T-helper 1 cell (primary cell): ENCODE measurements at regions not wholly inside any gene's neighbourhood (a gene's known extent, or its start where the extent isn't known, plus 50 kb on each side); places are given as distances from the start of the nearest gene placed in this dataset.

Experiments
- DNase-seq, 5 donors: peaks; one replicate each; pipeline ENCODE4 v3.0.0-alpha.2; 2012 to 2020

GRCh38 chr2:129297430-129297829, 682.0 kb upstream of the RAB6C start:
- DNase-seq, result no peak

- DNase-seq, result no peak
These were observed 680.1 kb upstream of the RAB6C start for GRCh38 chr2:129299338-129299737.

GRCh38 chr2:129299756-129300155, 679.7 kb upstream of the RAB6C start:
- DNase-seq, result no peak

- no peak for DNase-seq
These were observed 679.0 kb upstream of the RAB6C start for GRCh38 chr2:129300456-129300855.

- DNase-seq, result no peak
These were observed 678.0 kb upstream of the RAB6C start for GRCh38 chr2:129301431-129301913.

DNA sequence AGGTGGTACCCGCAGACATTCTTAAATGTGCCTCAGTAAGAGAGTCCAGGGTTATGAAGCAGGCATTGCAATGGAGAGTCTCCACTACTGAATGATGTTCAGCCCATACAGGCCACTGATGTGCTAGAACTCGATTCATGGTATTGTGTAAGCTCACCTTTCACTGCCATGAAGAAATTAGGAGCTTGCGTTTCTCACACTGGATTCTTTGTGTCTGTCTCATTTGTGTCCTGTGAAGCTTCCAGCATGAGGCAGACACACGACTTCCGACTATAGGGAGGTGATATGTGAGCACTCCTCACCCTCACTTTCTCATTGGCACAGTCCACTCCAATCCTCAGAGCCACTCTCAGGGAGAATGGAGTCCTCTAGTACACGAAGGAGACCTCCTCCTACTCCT, 677.4 kb upstream of the RAB6C start:
- no peak for DNase-seq

GRCh38 chr2:129302561-129303183, 676.8 kb upstream of the RAB6C start:
- no peak for DNase-seq

- DNase-seq, result no peak
These were observed 665.3 kb upstream of the RAB6C start for GRCh38 chr2:129314120-129314519.

DNA sequence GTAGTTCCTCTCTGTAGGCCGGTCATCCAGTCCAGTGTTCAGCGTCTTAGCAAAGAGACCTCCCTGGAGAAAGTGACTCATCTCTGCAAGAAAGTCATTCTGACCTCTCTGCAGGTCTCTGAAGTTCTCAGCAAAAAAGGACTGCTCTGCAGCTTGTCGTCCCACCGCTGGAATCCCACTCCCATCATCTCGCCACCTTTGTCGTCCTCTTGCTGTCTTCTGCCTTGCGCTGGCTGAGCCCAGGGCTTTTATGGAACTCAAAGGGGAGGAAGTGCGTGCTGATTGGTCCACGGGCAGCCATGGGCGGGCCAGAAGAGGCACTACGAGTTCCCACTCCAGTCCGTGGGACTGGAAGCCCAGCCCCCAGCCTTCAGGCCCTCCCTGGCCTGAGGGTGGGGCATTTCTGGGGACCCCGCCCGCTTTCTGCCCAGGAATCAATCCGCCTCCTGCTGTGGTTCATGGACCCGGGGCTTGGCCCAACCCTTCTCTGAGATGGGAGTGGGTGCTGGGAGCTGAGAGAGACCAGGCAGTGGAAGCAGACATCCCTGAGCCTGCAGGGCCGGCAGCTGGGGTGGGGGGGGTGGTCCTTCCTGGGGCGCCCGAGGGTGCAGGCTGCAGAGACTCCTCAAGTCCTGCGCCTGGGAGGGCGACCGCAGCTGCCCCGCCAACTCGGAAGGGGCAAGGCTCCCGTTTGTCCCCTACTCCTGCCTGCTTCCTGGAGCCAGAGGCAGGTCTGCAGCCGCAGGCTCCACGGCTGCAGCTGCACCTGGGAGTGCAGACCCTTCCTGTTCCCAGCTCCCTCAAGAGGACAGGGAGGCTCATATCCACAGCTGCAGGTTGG, 660.7 kb upstream of the RAB6C start:
- no peak for DNase-seq

DNA sequence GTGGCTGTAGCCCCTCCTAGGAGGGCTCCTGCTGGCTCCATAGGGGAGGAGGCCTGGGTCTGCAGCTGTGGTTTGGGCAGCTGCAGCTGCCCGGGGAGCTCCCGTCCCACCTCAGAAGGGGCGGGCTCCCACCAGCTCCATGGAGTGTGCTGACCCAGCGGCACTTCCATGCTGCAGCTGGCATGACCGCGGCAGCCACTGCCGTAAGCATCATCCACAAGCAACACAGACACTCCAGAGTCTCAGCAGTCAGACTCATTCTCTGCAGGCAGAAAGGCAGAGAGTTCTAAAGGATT, 660.1 kb upstream of the RAB6C start:
- no peak for DNase-seq

DNA sequence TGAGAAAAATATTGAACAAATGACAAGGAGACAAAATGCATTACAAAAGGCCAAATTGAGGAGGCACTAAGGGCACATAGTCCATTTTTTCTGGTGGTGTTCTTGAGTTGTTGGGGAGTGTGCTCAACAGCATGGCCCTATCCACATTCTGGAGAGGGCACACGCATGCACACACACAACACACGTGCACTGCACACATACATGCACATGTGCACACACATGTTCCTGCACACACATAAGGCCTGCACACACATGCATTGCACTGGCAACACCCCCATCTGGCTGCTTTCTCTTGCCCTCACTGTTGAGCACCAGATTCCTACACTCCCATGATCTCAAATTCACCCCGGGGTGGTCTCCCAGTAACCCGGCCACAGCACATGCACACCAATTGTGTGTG, 659.2 kb upstream of the RAB6C start:
- no peak for DNase-seq

- DNase-seq, result no peak
These were observed 655.1 kb upstream of the RAB6C start for GRCh38 chr2:129324349-129324748.

- DNase-seq, result no peak
These were observed 654.3 kb upstream of the RAB6C start for GRCh38 chr2:129325151-129325550.

GRCh38 chr2:129329574-129329973, 649.9 kb upstream of the RAB6C start:
- DNase-seq, result no peak

- no peak for DNase-seq
These were observed 649.0 kb upstream of the RAB6C start for GRCh38 chr2:129330504-129330903.

GRCh38 chr2:129331638-129332037, 647.8 kb upstream of the RAB6C start:
- no peak for DNase-seq

DNA sequence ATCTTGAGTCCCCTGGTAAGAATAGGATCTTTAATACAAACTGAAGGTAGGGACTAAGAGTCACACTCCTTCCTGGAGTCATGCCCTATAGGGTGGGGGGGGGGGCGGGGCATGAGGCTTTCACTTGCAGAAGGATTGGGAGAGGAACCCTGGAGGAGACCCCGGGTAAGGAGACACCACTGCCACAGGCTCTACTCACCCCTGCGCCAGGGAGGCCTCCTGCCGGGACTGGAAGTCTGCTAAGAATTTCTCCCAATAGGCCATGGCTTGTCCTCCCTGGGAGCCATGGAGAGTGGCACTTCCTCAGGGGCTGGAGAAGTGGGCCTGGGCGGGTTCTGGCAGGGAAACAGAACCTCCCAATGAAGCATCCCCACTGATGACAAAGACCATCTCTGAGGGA, 645.3 kb upstream of the RAB6C start:
- DNase-seq, result no peak

- DNase-seq, result no peak
These were observed 644.6 kb upstream of the RAB6C start for GRCh38 chr2:129334696-129335410.

DNA sequence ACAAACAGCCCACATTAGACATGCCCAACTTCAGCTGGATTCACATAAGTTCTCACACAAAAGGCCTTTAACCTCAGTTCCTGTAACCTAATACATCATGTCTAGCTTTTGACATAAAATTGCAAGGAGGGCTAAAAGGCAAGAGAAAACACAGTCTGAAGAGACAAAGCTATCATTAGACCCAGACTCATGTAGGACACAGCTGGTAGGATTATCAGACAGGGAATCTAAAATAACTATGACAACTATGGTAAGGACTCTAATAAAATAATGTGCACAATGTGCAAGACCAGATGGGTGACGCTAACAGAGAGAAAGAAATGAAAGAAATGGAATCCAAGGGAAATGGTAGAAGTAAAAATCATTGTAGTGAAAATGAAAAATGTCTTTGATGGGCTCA, 643.2 kb upstream of the RAB6C start:
- no peak for DNase-seq

GRCh38 chr2:129337076-129337475, 642.4 kb upstream of the RAB6C start:
- DNase-seq, result no peak

DNA sequence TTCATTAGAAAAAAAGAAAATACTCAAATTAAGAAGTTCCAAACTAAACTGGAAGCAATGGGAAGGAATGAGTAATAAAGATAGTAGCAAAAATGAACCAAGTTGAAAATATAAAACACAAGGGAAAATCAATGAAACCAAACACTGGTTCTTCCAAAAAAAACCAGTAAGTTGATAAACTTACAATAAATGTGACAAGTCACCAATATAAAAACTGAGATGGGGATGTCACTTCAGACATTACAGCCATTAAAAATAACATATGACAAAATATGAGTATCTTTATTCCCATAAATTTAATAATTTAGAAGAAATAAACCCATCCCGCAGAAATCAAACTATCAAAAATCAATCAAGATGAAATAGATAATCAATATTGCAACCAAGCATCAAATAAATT, 633.9 kb upstream of the RAB6C start:
- no peak for DNase-seq

DNA sequence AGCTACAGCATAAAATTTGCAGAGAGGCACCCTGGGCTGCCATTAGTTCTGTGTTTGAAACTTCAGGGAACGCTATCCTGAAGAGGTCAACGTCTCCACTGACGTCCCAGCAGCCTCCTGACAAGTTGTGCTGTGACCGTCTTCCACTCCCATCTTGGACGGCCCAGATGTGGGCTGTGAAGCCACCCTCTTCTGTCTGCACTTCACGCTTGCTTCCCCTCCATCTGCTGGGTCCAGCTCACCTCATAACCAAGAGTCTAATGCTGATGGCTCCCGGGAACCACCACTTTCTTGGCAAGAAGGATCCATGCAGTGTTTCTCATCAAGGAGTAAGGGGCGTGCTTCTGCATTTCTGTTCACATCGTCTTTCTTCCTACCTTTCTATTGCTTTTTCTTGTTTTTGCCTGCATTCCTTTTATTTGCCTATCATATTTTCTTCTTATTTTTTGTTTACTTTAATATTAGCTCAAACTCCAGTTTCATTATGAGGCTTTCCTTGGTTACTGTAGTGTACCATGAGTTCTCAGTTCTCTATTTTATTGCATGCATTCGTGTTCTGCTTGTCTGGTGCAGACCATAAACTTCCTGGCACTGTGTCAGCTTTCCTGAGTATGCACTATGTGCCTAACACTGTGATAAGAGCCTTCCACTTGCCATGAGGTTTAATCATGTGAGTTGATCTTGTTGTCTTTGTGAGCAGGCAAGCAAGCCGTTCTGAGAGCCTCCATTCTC, 631.8 kb upstream of the RAB6C start:
- DNase-seq, result no peak

DNA sequence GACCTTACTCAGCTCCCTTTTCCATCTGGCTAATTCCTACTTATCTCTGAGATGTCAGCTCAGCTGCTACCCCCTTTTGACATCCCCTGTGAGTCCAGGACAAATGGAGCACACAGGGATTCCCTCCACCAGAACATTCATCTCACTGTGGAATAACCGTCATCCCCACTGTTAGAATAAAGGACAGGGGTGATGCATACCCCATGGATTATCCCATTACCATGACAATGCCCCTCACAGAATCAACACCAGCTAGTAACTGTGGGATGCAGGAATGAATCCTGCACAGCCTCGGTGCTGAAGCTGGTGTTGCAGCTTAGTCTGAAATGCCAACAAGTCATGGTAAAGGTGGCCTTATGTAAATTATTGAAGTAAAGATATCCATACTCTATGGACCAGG, 624.8 kb upstream of the RAB6C start:
- DNase-seq, result no peak
